ENCODE measurements at regions not wholly inside any gene's neighbourhood (a gene's known extent, or its start where the extent isn't known, plus 50 kb on each side); places are given as distances from the start of the nearest gene placed in this dataset.

- peak in 4 of 56 donors; percentile 2 to 10 (median 6) for DNase-seq
Measured at GRCh38 chr20:7392542-7393206, 547.6 kb downstream of the HAO1 start.

GRCh38 chr20:7399114-7399513 lies 541.1 kb downstream of the HAO1 start:
- DNase-seq: no peak

GRCh38 chr20:7399575-7399974 lies 540.7 kb downstream of the HAO1 start:
- DNase-seq: no peak

GRCh38 chr20:7406671-7407070 lies 533.6 kb downstream of the HAO1 start:
- DNase-seq: no peak

GRCh38 chr20:7410150-7410549 lies 530.1 kb downstream of the HAO1 start:
- no peak for DNase-seq

GRCh38 chr20:7411075-7411474 lies 529.2 kb downstream of the HAO1 start:
- DNase-seq: no peak

- DNase-seq: no peak
Measured at GRCh38 chr20:7415427-7415826, 524.8 kb downstream of the HAO1 start.

GRCh38 chr20:7416382-7416781 lies 523.9 kb downstream of the HAO1 start:
- DNase-seq: no peak

- no peak for DNase-seq
Measured at GRCh38 chr20:7420345-7420744, 519.9 kb downstream of the HAO1 start.

- no peak for DNase-seq
Measured at GRCh38 chr20:7426890-7427496, 513.3 kb downstream of the HAO1 start.

- DNase-seq: no peak
Measured at GRCh38 chr20:7428946-7429345, 511.3 kb downstream of the HAO1 start.

GRCh38 chr20:7432612-7433011 lies 507.6 kb downstream of the HAO1 start:
- no peak for DNase-seq

- DNase-seq: no peak
Measured at GRCh38 chr20:7437311-7437710, 502.9 kb downstream of the HAO1 start.

GRCh38 chr20:7449269-7449668 lies 491.0 kb downstream of the HAO1 start:
- no peak for DNase-seq

- no peak for DNase-seq
Measured at GRCh38 chr20:7452890-7453289, 487.4 kb downstream of the HAO1 start.

- no peak for DNase-seq
Measured at GRCh38 chr20:7454047-7454446, 486.2 kb downstream of the HAO1 start.

GRCh38 chr20:7458459-7458858 lies 481.8 kb downstream of the HAO1 start:
- no peak for DNase-seq

- DNase-seq: no peak
Measured at GRCh38 chr20:7459083-7459482, 481.2 kb downstream of the HAO1 start.

GRCh38 chr20:7463290-7463689 lies 477.0 kb downstream of the HAO1 start:
- DNase-seq: no peak

- no peak for DNase-seq
Measured at GRCh38 chr20:7470912-7471311, 469.3 kb downstream of the HAO1 start.

GRCh38 chr20:7490288-7490687 lies 450.0 kb downstream of the HAO1 start:
- no peak for DNase-seq

- no peak for DNase-seq
Measured at GRCh38 chr20:7492257-7492656, 448.0 kb downstream of the HAO1 start.

GRCh38 chr20:7493311-7493710 lies 446.9 kb downstream of the HAO1 start:
- DNase-seq: no peak
